Loucy (cell line): ENCODE measurements at regions not wholly inside any gene's neighbourhood (a gene's known extent, or its start where the extent isn't known, plus 50 kb on each side); places are given as distances from the start of the nearest gene placed in this dataset.

Experiments
- H2AFZ ChIP-seq: fragments of 200-600 bp; sonication (generic); 2 replicates; pipeline ENCODE4 v1.6.0; 2016; ENCODE audit warnings: antibody characterized with exemption, mild to moderate bottlenecking, low read length, moderate library complexity
- H3F3A ChIP-seq: fragments of 200-600 bp; 2 replicates; pipeline ENCODE4 v1.6.0; 2016; ENCODE audit warnings: antibody characterized with exemption, low read depth, mild to moderate bottlenecking
- H3K27me3 ChIP-seq: fragments of 200-600 bp; sonication (generic); 2 replicates; pipeline ENCODE4 v1.6.1; 2014; ENCODE audit warnings: low read length, mild to moderate bottlenecking; ENCODE audit not compliant: insufficient read depth, poor library complexity, severe bottlenecking
- H3K36me3 ChIP-seq: fragments of 200-600 bp; sonication (generic); 2 replicates; pipeline ENCODE4 v1.6.1; 2016; ENCODE audit warnings: low read length; ENCODE audit not compliant: insufficient read depth
- H3K4me1 ChIP-seq: fragments of 200-600 bp; sonication (generic); 2 replicates; pipeline ENCODE4 v1.5.1; 2014; ENCODE audit warnings: low read length, mild to moderate bottlenecking; ENCODE audit not compliant: insufficient read depth, poor library complexity, severe bottlenecking
- H3K4me2 ChIP-seq: fragments of 200-600 bp; sonication (generic); 2 replicates; pipeline ENCODE4 v1.6.0; 2014; ENCODE audit warnings: antibody characterized with exemption, low read length, low read depth, mild to moderate bottlenecking; ENCODE audit not compliant: poor library complexity, severe bottlenecking
- H3K4me3 ChIP-seq: fragments of 200-600 bp; sonication (generic); 2 replicates; pipeline ENCODE4 v1.5.1; 2014; ENCODE audit warnings: low read length, mild to moderate bottlenecking, mixed read lengths; ENCODE audit not compliant: poor library complexity, severe bottlenecking
- H3K79me2 ChIP-seq: fragments of 200-600 bp; sonication (generic); 2 replicates; pipeline ENCODE4 v1.6.1; 2014; ENCODE audit warnings: low read length; ENCODE audit not compliant: insufficient read depth
- H3K9ac ChIP-seq: fragments of 200-600 bp; sonication (generic); 2 replicates; pipeline ENCODE4 v1.6.0; 2014; ENCODE audit warnings: mild to moderate bottlenecking, low read depth, low read length, moderate library complexity; ENCODE audit not compliant: poor library complexity, severe bottlenecking
- H3K9me2 ChIP-seq: fragments of 200-600 bp; sonication (generic); replicated peaks from 2 replicates; pipeline ENCODE4 v1.6.1; 2016; ENCODE audit warnings: low read depth, low read length, mixed read lengths
- H3K9me3 ChIP-seq: fragments of 200-600 bp; sonication (generic); 2 replicates; pipeline ENCODE4 v1.6.1; 2014; ENCODE audit warnings: mild to moderate bottlenecking, antibody characterized with exemption, low read length, low read depth; ENCODE audit not compliant: insufficient read depth
- H4K20me1 ChIP-seq: fragments of 200-600 bp; sonication (generic); 2 replicates; pipeline ENCODE4 v1.6.0; 2014; ENCODE audit warnings: antibody characterized with exemption, low read length, mild to moderate bottlenecking; ENCODE audit not compliant: insufficient read depth, poor library complexity, severe bottlenecking
- CTCF ChIP-seq: fragments of 200-600 bp; sonication (generic); conservative IDR thresholded peaks from 2 replicates; pipeline ENCODE4 v1.5.1; 2014; ENCODE audit warnings: mild to moderate bottlenecking, antibody characterized with exemption, low read length
- EZH2phosphoT487 ChIP-seq: fragments of 200-600 bp; IDR thresholded peaks from 2 replicates; pipeline ENCODE4 v1.6.1; 2018; ENCODE audit warnings: antibody characterized with exemption, mild to moderate bottlenecking, moderate library complexity, borderline replicate concordance

GRCh38 chr13:83825676-83826075 lies 56.6 kb downstream of the SLITRK1 start:
- no peaks in the 10 kb centered on the region for H4K20me1 ChIP-seq
- no peak for TF ChIP-seq EZH2phosphoT487
- TF ChIP-seq CTCF, result no peak
- no peaks in the 10 kb centered on the region for H3K79me2 ChIP-seq
- peaks cover 6% of the 10 kb centered on the region; the same call in 1 of the 2 replicates for H3K9me3 ChIP-seq
- no peak overlapping the region for H3K9ac ChIP-seq
- no peaks in the 10 kb centered on the region for H3K36me3 ChIP-seq
- no peaks in the 10 kb centered on the region for H3K9me2 ChIP-seq
- no peaks in the 10 kb centered on the region for H3K4me1 ChIP-seq
- H3K4me2 ChIP-seq, result no peak overlapping the region
- no peak overlapping the region for H2AFZ ChIP-seq
- H3F3A ChIP-seq, result no peaks in the 10 kb centered on the region
- H3K4me3 ChIP-seq, result no peak overlapping the region
- no peaks in the 10 kb centered on the region for H3K27me3 ChIP-seq

GRCh38 chr13:83824560-83824959 lies 57.7 kb downstream of the SLITRK1 start:
- Histone ChIP-seq H2AFZ (no peak overlapping the region), H4K20me1 (no peaks in the 10 kb centered on the region), H3K79me2 (no peaks in the 10 kb centered on the region), H3K36me3 (no peaks in the 10 kb centered on the region), H3F3A (no peaks in the 10 kb centered on the region), H3K27me3 (no peaks in the 10 kb centered on the region), H3K9me3 (peaks cover 6% of the 10 kb centered on the region; the same call in 1 of the 2 replicates), H3K4me3 (no peak overlapping the region), H3K9ac (no peak overlapping the region), H3K4me2 (no peak overlapping the region), H3K9me2 (no peaks in the 10 kb centered on the region), H3K4me1 (no peaks in the 10 kb centered on the region)
- TF ChIP-seq EZH2phosphoT487 (no peak), CTCF (no peak)

GRCh38 chr13:83824120-83824519 lies 58.2 kb downstream of the SLITRK1 start:
- Histone ChIP-seq H3K9me2 (no peaks in the 10 kb centered on the region), H3K4me1 (no peaks in the 10 kb centered on the region), H3K36me3 (no peaks in the 10 kb centered on the region), H3K27me3 (no peaks in the 10 kb centered on the region), H3K9ac (no peak overlapping the region), H4K20me1 (no peaks in the 10 kb centered on the region), H3K4me2 (no peak overlapping the region), H3K79me2 (no peaks in the 10 kb centered on the region), H3F3A (no peaks in the 10 kb centered on the region), H3K9me3 (peaks cover 6% of the 10 kb centered on the region; the same call in 1 of the 2 replicates), H2AFZ (no peak overlapping the region), H3K4me3 (no peak overlapping the region)
- TF ChIP-seq CTCF (no peak), EZH2phosphoT487 (no peak)
